ENCODE measurements at regions not wholly inside any gene's neighbourhood (a gene's known extent, or its start where the extent isn't known, plus 50 kb on each side); places are given as distances from the start of the nearest gene placed in this dataset.
A peak's percentile ranks its signal among the peaks of the same experiment; 100 is the strongest.
"Not testable (repeated sequence)": the region's sequence is repeated elsewhere in the genome, so short reads cannot be mapped to it uniquely, and the experiment has no call there.

DNA sequence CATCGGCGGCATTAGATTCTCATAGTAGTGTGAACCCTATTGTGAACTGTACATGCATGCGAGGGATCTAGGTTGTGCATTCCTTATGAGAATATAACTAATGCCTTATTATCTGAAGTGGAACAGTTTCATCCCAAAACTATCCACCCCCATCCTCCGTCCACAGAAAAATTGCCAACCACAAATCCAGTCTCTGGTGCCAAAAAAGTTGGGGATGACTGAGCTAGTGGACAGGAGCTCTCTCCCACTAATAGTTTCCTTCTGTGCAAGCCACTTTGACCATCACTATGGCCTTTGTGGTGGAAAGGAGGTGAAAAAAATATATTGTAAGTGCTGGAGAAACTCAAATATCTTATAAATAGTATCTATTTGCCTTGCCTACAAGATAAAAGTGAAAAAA is 857.8 kb downstream of the DIAPH3 start:
- no peak for TF ChIP-seq CTCF (IDR thresholded peaks at IDR 0.05; ENCODE audit: low read depth, low read length, missing control alignments)
- no peak overlapping the region for H3K4me3 ChIP-seq (replicated peaks; ENCODE audit: low read depth, low read length)

DNA sequence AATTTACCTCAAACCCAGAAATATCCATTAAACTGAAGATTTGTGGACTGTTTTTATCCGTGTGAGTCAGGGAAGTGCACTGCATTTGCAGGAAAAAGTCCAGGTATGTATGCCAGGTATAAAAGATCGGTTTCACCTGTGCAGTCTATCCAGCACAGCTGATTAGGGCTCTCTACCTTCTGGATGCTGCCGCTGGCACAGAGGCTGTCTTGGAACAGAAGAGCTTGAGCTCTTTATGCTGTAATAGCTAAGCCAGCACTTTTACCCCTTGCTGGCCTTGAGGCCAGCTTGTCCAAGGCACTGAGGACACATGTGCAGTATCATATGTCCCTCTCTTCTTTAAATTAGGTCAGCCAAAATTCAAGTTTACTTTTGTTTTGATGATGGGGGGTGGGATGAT is 851.0 kb downstream of the DIAPH3 start:
- TF ChIP-seq CTCF (IDR thresholded peaks at IDR 0.05; ENCODE audit: low read depth, low read length, missing control alignments), result no peak
- no peak overlapping the region for H3K4me3 ChIP-seq (replicated peaks; ENCODE audit: low read depth, low read length)
- DNase-seq (ENCODE audit: extremely low read depth, low read depth), result no peak

More for the DNA sequence above, 857.8 kb downstream of the DIAPH3 start:
- DNase-seq (ENCODE audit: extremely low read depth, low read depth), result no peak

GRCh38 chr13:59318320-59318930 is 845.3 kb downstream of the DIAPH3 start:
- no peak overlapping the region for H3K4me3 ChIP-seq (replicated peaks; ENCODE audit: low read depth, low read length)
- DNase-seq (ENCODE audit: extremely low read depth, low read depth), result peak; percentile 20
- peak; percentile 73 for TF ChIP-seq CTCF (IDR thresholded peaks at IDR 0.05; ENCODE audit: low read depth, low read length, missing control alignments)

DNA sequence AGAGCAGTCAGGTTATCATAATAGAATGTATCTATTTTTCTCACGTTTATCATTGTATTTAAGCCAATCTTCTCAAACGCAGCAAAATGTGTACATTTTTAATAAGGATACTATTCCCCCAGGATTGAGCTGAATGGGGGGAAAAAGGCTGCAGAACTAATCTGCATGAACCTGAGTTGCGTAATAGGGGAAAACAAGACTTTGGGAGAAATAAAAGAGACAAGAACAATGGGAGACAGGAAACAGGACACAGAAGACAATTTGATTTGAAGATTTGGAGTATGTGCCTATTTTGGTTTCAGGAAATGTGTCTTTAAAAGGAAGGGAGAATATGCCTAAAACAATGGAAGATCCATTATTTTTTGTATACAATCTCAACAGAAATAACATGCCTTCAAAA is 844.5 kb downstream of the DIAPH3 start:
- H3K4me3 ChIP-seq (replicated peaks; ENCODE audit: low read depth, low read length), result no peak overlapping the region
- no peak for DNase-seq (ENCODE audit: extremely low read depth, low read depth)
- TF ChIP-seq CTCF (IDR thresholded peaks at IDR 0.05; ENCODE audit: low read depth, low read length, missing control alignments), result no peak

DNA sequence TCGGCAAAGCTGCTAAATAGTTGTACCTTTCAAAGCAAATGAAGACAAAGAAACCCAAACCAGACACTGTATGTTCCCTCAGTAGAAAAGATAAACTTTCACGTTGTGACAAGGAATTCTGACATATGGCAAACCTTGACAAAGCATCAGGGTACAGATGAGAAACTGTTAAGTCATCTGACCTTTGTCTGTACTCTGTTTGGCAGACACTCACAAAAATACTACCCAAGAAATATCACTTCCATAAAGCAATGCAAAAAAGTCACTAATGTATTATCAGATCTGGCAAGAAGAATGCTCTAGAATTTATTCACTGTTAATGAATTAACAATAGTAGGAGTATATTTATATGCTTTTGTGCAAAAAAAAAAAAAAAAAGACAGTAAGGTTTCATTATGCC is 843.7 kb downstream of the DIAPH3 start:
- no peak for DNase-seq (ENCODE audit: extremely low read depth, low read depth)
- TF ChIP-seq CTCF (IDR thresholded peaks at IDR 0.05; ENCODE audit: low read depth, low read length, missing control alignments), result no peak
- H3K4me3 ChIP-seq (replicated peaks; ENCODE audit: low read depth, low read length), result no peak overlapping the region

GRCh38 chr13:59324401-59324800 is 839.3 kb downstream of the DIAPH3 start:
- DNase-seq (ENCODE audit: extremely low read depth, low read depth); H3K4me3 ChIP-seq (replicated peaks; ENCODE audit: low read depth, low read length): not testable (repeated sequence)

- no peak overlapping the region for H3K4me3 ChIP-seq (replicated peaks; ENCODE audit: low read depth, low read length)
- TF ChIP-seq CTCF (IDR thresholded peaks at IDR 0.05; ENCODE audit: low read depth, low read length, missing control alignments), result no peak
- no peak for DNase-seq (ENCODE audit: extremely low read depth, low read depth)
These were observed 837.0 kb downstream of the DIAPH3 start for GRCh38 chr13:59326717-59327116.
